Liver (tissue), 3 donors: ENCODE measurements at regions not wholly inside any gene's neighbourhood (a gene's known extent, or its start where the extent isn't known, plus 50 kb on each side); places are given as distances from the start of the nearest gene placed in this dataset.

Experiments used
- CTCF ChIP-seq: fragments of 150-350 bp; IDR thresholded peaks from 2 replicates; pipeline ENCODE4 v1.5.1; 2017; ENCODE audit warnings: improper control_type of control experiment, low read depth, low read length; ENCODE audit not compliant: missing input control
- EGR1 ChIP-seq, 2 donors: IDR thresholded peaks; 2 replicates each; pipeline ENCODE4 v1.6.1; 2016 to 2018; ENCODE audit warnings: antibody characterized with exemption in 2 of 2, low read depth in 2 of 2
- GABPA ChIP-seq, 2 donors: IDR thresholded peaks in 1 of 2; conservative IDR thresholded peaks in 1 of 2; 2 replicates each; pipeline ENCODE4 v1.6.1; 2016; ENCODE audit warnings: antibody characterized with exemption in 2 of 2, mild to moderate bottlenecking in 1 of 2, moderate library complexity in 1 of 2
- RAD21 ChIP-seq, 2 donors: IDR thresholded peaks; 2 replicates each; pipeline ENCODE4 v1.6.1; 2016; ENCODE audit warnings: antibody characterized with exemption in 2 of 2, mild to moderate bottlenecking in 2 of 2
- REST ChIP-seq: IDR thresholded peaks from 2 replicates; pipeline ENCODE4 v1.6.1; 2016; ENCODE audit warnings: antibody characterized with exemption, mild to moderate bottlenecking
- TAF1 ChIP-seq: conservative IDR thresholded peaks from 2 replicates; pipeline ENCODE4 v1.6.1; 2016; ENCODE audit warnings: antibody characterized with exemption, mild to moderate bottlenecking
- YY1 ChIP-seq: IDR thresholded peaks from 2 replicates; pipeline ENCODE4 v1.6.1; 2016; ENCODE audit warnings: antibody characterized with exemption, mild to moderate bottlenecking
- TF ChIP-seq, protein P1 (sequence below): IDR thresholded peaks from 2 replicates; pipeline ENCODE4 v1.6.1; 2016; ENCODE audit warnings: antibody characterized with exemption
- TF ChIP-seq, protein P2 (sequence below): IDR thresholded peaks from 2 replicates; pipeline ENCODE4 v1.6.1; 2016; ENCODE audit warnings: antibody characterized with exemption
- donor health status: healthy.
- donor health status: healthy.

DNA sequence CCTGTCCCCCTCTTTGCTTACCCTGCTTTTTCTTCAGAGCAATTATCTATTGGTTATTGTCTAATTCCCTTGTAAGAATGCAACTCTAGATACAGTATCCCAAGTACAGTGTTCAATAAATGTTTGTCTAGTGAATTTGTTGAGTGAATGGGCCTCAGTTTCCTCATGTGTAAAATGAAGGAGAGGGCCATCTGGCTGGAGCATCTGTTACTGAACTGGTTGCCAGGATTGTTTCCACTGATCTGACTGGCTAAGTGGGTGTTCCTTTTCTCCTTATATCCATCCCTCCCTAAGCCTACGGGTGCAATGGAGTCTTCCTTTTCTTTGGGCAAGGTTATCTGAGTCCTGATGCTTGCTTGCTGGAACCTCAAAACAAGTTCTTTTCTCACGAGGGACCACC lies 185.2 kb upstream of the RPS6KA3 start:
- TF ChIP-seq CTCF: no peak
- TF ChIP-seq GABPA (IDR thresholded peaks at IDR 0.05 in 1 of 2, conservative IDR thresholded peaks at IDR 0.05 in 1 of 2): no peak
- no peak for TF ChIP-seq TAF1
- TF ChIP-seq REST: no peak
- TF ChIP-seq, protein P1, sequence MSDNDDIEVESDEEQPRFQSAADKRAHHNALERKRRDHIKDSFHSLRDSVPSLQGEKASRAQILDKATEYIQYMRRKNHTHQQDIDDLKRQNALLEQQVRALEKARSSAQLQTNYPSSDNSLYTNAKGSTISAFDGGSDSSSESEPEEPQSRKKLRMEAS: no peak
- no peak for TF ChIP-seq YY1
- no peak for TF ChIP-seq RAD21 (IDR thresholded peaks at IDR 0.05)
- no peak for TF ChIP-seq EGR1 (IDR thresholded peaks at IDR 0.05; ENCODE audit: low read depth in 2 of 2)
- TF ChIP-seq, protein P2, sequence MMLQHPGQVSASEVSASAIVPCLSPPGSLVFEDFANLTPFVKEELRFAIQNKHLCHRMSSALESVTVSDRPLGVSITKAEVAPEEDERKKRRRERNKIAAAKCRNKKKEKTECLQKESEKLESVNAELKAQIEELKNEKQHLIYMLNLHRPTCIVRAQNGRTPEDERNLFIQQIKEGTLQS: no peak
